HFFc6 (cell line): ENCODE measurements at regions not wholly inside any gene's neighbourhood (a gene's known extent, or its start where the extent isn't known, plus 50 kb on each side); places are given as distances from the start of the nearest gene placed in this dataset.
"Not testable (repeated sequence)": the region's sequence is repeated elsewhere in the genome, so short reads cannot be mapped to it uniquely, and the experiment has no call there.

Source experiments
- DNase-seq: peaks from one replicate; pipeline ENCODE4 v3.0.0-alpha.2; 2018
- H3K27ac Mint-ChIP-seq: 2 replicates; pipeline ENCODE4 v1.8.0; 2020; ENCODE audit warnings: mild to moderate bottlenecking, mixed read lengths
- H3K27me3 Mint-ChIP-seq: 2 replicates; pipeline ENCODE4 v1.8.0; 2021; ENCODE audit warnings: mild to moderate bottlenecking, moderate library complexity, mixed read lengths; ENCODE audit not compliant: insufficient read depth
- H3K36me3 Mint-ChIP-seq: 2 replicates; pipeline ENCODE4 v1.8.0; 2021; ENCODE audit warnings: low read depth, mixed read lengths
- H3K4me1 Mint-ChIP-seq: 2 replicates; pipeline ENCODE4 v1.8.0; 2020; ENCODE audit warnings: low read depth, mixed read lengths
- H3K4me3 Mint-ChIP-seq: 2 replicates; pipeline ENCODE4 v1.8.0; 2020; ENCODE audit warnings: mild to moderate bottlenecking, moderate library complexity, mixed read lengths
- H3K9me3 Mint-ChIP-seq: 2 replicates; pipeline ENCODE4 v1.8.0; 2020; ENCODE audit warnings: mild to moderate bottlenecking, mixed read lengths
- CTCF ChIP-seq: fragments of 200-600 bp; sonication (generic); IDR thresholded peaks from 2 replicates; pipeline ENCODE4 v1.5.0; 2021; ENCODE audit warnings: antibody characterized with exemption, mild to moderate bottlenecking

GRCh38 chr11:87517351-87517750, 479.6 kb downstream of the TMEM135 start:
- H3K9me3 Mint-ChIP-seq = no peaks in the 10 kb centered on the region
- H3K27ac Mint-ChIP-seq = no peak overlapping the region
- no peaks in the 10 kb centered on the region for H3K36me3 Mint-ChIP-seq
- H3K4me1 Mint-ChIP-seq = no peaks in the 10 kb centered on the region
- no peak for DNase-seq
- peaks cover 6% of the 10 kb centered on the region for H3K27me3 Mint-ChIP-seq
- no peak for TF ChIP-seq CTCF
- no peak overlapping the region for H3K4me3 Mint-ChIP-seq

DNA sequence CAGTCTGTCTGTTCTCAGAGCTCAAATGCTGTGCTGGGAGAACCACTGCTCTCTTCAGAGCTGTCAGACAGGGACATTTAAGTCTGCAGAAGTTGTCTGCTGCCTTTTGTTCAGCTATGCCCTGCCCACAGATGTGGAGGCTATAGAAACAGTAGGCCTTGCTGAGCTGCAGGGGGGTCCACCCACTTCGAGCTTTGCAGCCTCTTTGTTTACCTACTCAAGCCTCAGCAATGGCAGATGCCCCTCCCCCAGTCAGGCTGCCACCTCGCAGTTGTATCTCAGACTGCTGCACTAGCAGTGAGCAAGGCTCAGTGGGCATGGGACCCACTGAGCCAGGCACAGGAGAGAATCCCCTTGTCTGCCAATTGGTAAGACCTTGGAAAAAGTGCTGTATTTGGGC, 470.0 kb downstream of the TMEM135 start:
- not testable (repeated sequence) for H3K4me3 Mint-ChIP-seq, H3K36me3 Mint-ChIP-seq, H3K27me3 Mint-ChIP-seq, H3K4me1 Mint-ChIP-seq, DNase-seq, H3K9me3 Mint-ChIP-seq, H3K27ac Mint-ChIP-seq

- not testable (repeated sequence) for H3K4me1 Mint-ChIP-seq, H3K27ac Mint-ChIP-seq, DNase-seq, H3K4me3 Mint-ChIP-seq, H3K27me3 Mint-ChIP-seq, H3K9me3 Mint-ChIP-seq, H3K36me3 Mint-ChIP-seq
These were observed 469.2 kb downstream of the TMEM135 start for GRCh38 chr11:87506946-87507345.

- H3K4me1 Mint-ChIP-seq = no peaks in the 10 kb centered on the region
- DNase-seq = no peak
- H3K27ac Mint-ChIP-seq = no peak overlapping the region
- no peak overlapping the region for H3K4me3 Mint-ChIP-seq
- H3K27me3 Mint-ChIP-seq = no peaks in the 10 kb centered on the region; the same call in 1 of the 2 replicates
- TF ChIP-seq CTCF = no peak
- no peaks in the 10 kb centered on the region for H3K36me3 Mint-ChIP-seq
- no peaks in the 10 kb centered on the region for H3K9me3 Mint-ChIP-seq
These were observed 463.7 kb downstream of the TMEM135 start for GRCh38 chr11:87501388-87501787.

- H3K27ac Mint-ChIP-seq, H3K27me3 Mint-ChIP-seq, DNase-seq, H3K36me3 Mint-ChIP-seq, H3K4me1 Mint-ChIP-seq, H3K4me3 Mint-ChIP-seq, H3K9me3 Mint-ChIP-seq: not testable (repeated sequence)
These were observed 457.2 kb downstream of the TMEM135 start for GRCh38 chr11:87494936-87495335.

DNA sequence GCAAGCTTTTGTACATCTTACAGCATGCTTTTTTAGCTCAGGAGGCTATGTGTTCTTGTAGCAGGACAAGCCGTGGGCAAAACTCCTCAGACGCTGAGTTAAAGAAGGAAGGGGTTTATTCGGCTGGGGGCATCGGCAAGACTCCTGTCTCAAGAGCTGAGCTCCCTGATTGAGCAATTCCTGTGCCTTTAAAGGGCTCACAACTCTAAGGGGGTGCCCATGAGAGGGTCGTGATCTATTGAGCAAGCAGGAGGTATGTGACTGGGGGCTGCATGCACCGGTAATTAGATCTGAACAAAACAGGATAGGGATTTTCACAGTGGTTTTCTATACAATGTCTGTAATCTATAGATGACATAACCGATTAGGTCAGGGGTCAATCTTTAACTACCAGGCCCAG, 456.3 kb downstream of the TMEM135 start:
- not testable (repeated sequence) for H3K4me1 Mint-ChIP-seq, H3K9me3 Mint-ChIP-seq, DNase-seq, H3K27ac Mint-ChIP-seq, H3K4me3 Mint-ChIP-seq, H3K36me3 Mint-ChIP-seq, H3K27me3 Mint-ChIP-seq

- Mint-ChIP-seq H3K4me3 (no peak overlapping the region), H3K9me3 (no peaks in the 10 kb centered on the region), H3K36me3 (no peaks in the 10 kb centered on the region), H3K27ac (no peak overlapping the region), H3K4me1 (no peaks in the 10 kb centered on the region), H3K27me3 (peaks cover 4% of the 10 kb centered on the region; the same call in 1 of the 2 replicates)
- DNase-seq = no peak
- no peak for TF ChIP-seq CTCF
These were observed 455.8 kb downstream of the TMEM135 start for GRCh38 chr11:87493516-87493915.

- Mint-ChIP-seq H3K9me3 (no peaks in the 10 kb centered on the region), H3K36me3 (no peaks in the 10 kb centered on the region), H3K4me3 (no peak overlapping the region), H3K27ac (no peak overlapping the region), H3K27me3 (peaks cover 4% of the 10 kb centered on the region; the same call in 1 of the 2 replicates), H3K4me1 (no peaks in the 10 kb centered on the region)
- DNase-seq = no peak
- no peak for TF ChIP-seq CTCF
These were observed 453.6 kb downstream of the TMEM135 start for GRCh38 chr11:87491381-87491780.
